AG04450 (cell line): ENCODE measurements at regions not wholly inside any gene's neighbourhood (a gene's known extent, or its start where the extent isn't known, plus 50 kb on each side); places are given as distances from the start of the nearest gene placed in this dataset.

Source experiments
- CTCF ChIA-PET: fragments of 300-600, 350-600 bp; formaldehyde crosslinking; extraction: SDS; loops from one replicate; lab custom pipeline; 2022; ENCODE audit warnings: antibody characterized with exemption, inconsistent platforms; lab: Charles Lee
- POLR2A ChIA-PET: fragments of 350-600 bp; formaldehyde crosslinking; extraction: SDS; loops from one replicate; lab custom pipeline; 2021; ENCODE audit warnings: antibody characterized with exemption, inconsistent platforms; lab: Yijun Ruan, JAX
- DNase-seq: peaks from one replicate; pipeline ENCODE4 v3.0.0-alpha.2; 2011; ENCODE audit warnings: low read depth, low spot score
- H3K27ac ChIP-seq: one replicate; pipeline ENCODE4 v1.5.1; 2012; ENCODE audit warnings: low read depth, low read length, control low read depth
- H3K27me3 ChIP-seq: one replicate; pipeline ENCODE4 v1.6.0; 2012; ENCODE audit warnings: low read length; ENCODE audit not compliant: control insufficient read depth, insufficient read depth
- H3K4me3 ChIP-seq: 2 replicates; pipeline ENCODE4 v1.5.1; 2011; ENCODE audit warnings: mild to moderate bottlenecking, low read depth, low read length, control low read depth
- H3K9me3 ChIP-seq: 2 replicates; pipeline ENCODE4 v1.5.1; 2012; ENCODE audit warnings: low read length; ENCODE audit not compliant: control insufficient read depth, insufficient read depth
- CTCF ChIP-seq: IDR thresholded peaks from 2 replicates; pipeline ENCODE4 v1.5.1; 2011; ENCODE audit warnings: low read depth, low read length, control low read depth, inconsistent platforms

- no peak overlapping the region for H3K27ac ChIP-seq
- H3K4me3 ChIP-seq = no peak overlapping the region
- ChIA-PET POLR2A (no interaction called here), CTCF (no interaction called here)
- H3K9me3 ChIP-seq = peaks cover 14% of the 10 kb centered on the region
- TF ChIP-seq CTCF = no peak
- DNase-seq = no peak
- H3K27me3 ChIP-seq = no peaks in the 10 kb centered on the region
Observed at GRCh38 chr10:2543142-2543886, 524.0 kb upstream of the PFKP start.

GRCh38 chr10:2541176-2541575, 526.2 kb upstream of the PFKP start:
- DNase-seq = no peak
- ChIA-PET CTCF (no interaction called here), POLR2A (no interaction called here)
- Histone ChIP-seq H3K27me3 (no peaks in the 10 kb centered on the region), H3K27ac (no peak overlapping the region), H3K9me3 (peaks cover 28% of the 10 kb centered on the region), H3K4me3 (no peak overlapping the region)
- no peak for TF ChIP-seq CTCF

- Histone ChIP-seq H3K27ac (no peak overlapping the region), H3K4me3 (no peak overlapping the region), H3K27me3 (no peaks in the 10 kb centered on the region), H3K9me3 (peaks cover 52% of the 10 kb centered on the region)
- ChIA-PET POLR2A (no interaction called here), CTCF (no interaction called here)
- TF ChIP-seq CTCF = no peak
- DNase-seq = no peak
Observed at GRCh38 chr10:2529945-2530344, 537.4 kb upstream of the PFKP start.

GRCh38 chr10:2525781-2526180, 541.6 kb upstream of the PFKP start:
- ChIA-PET CTCF (no interaction called here), POLR2A (no interaction called here)
- no peak for DNase-seq
- Histone ChIP-seq H3K4me3 (no peak overlapping the region), H3K27me3 (no peaks in the 10 kb centered on the region), H3K27ac (no peak overlapping the region), H3K9me3 (peaks cover 53% of the 10 kb centered on the region)
- TF ChIP-seq CTCF = no peak

GRCh38 chr10:2519139-2519538, 548.2 kb upstream of the PFKP start:
- Histone ChIP-seq H3K27me3 (no peaks in the 10 kb centered on the region), H3K9me3 (peaks cover 24% of the 10 kb centered on the region), H3K27ac (no peak overlapping the region), H3K4me3 (no peak overlapping the region)
- ChIA-PET POLR2A (no interaction called here), CTCF (no interaction called here)
- DNase-seq = no peak
- no peak for TF ChIP-seq CTCF
